ENCODE measurements at regions not wholly inside any gene's neighbourhood (a gene's known extent, or its start where the extent isn't known, plus 50 kb on each side); places are given as distances from the start of the nearest gene placed in this dataset.
"Not testable (repeated sequence)": the region's sequence is repeated elsewhere in the genome, so short reads cannot be mapped to it uniquely, and the experiment has no call there.

- not testable (repeated sequence) for H3K4me3 ChIP-seq (ENCODE audit: low read length); H3K27ac ChIP-seq (ENCODE audit: low read length); H3K9ac ChIP-seq (ENCODE audit: low read length); H3K9me3 ChIP-seq (ENCODE audit: control insufficient read depth, low read depth, low read length); H3K36me3 ChIP-seq (ENCODE audit: control insufficient read depth, low read depth, low read length); H3K4me1 ChIP-seq (ENCODE audit: control insufficient read depth, low read depth, low read length); H3K27me3 ChIP-seq (ENCODE audit: control insufficient read depth, insufficient read depth, low read length)
Measured at GRCh38 chr18:27510036-27510633, 325.0 kb upstream of the CHST9 start.

DNA sequence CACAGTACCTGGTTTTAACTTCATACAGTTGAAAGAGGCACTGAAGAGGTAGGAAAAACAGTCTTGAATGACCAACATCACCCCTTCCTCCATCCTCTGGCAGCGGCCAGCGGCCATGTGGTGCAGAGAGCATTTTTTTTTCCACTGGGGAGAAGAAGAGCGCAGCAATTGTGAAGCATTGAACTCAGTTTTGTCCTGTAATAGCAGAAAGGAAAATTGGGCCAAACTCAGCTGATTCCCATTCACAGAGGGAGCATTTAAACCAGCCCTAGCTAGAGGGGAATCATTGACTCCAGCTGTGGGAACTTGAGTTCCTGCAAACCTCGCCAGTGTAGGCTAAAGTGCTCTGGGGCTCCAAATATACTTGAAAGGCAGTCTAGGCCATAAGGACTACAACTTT lies 316.6 kb upstream of the CHST9 start:
- Histone ChIP-seq H3K27ac (ENCODE audit: low read length) (no peak overlapping the region), H3K4me3 (ENCODE audit: low read length) (no peak overlapping the region), H3K27me3 (ENCODE audit: control insufficient read depth, insufficient read depth, low read length) (no peaks in the 10 kb centered on the region), H3K4me1 (ENCODE audit: control insufficient read depth, low read depth, low read length) (peaks cover 6% of the 10 kb centered on the region), H3K9me3 (ENCODE audit: control insufficient read depth, low read depth, low read length) (no peaks in the 10 kb centered on the region), H3K36me3 (ENCODE audit: control insufficient read depth, low read depth, low read length) (no peaks in the 10 kb centered on the region), H3K9ac (ENCODE audit: low read length) (no peak overlapping the region)

DNA sequence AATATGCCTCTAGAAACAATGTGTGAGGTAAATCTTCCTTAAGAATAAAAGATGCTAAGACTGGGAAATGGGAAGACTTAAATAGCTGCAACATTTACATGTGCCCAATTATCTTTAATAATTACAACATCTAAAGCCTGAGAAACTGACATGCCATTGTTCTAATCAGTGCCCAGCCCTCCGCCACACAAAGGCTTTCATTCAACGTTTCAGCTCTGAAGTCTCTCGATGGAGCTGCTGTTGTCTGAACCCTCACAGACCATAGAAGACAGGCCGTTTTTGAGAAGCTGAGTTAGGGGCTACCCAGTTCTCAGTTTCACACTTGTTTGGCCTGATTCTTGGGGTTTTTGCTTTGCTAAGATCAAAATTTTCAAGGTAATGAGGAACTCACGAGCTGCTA lies 315.4 kb upstream of the CHST9 start:
- no peak overlapping the region for H3K4me3 ChIP-seq (ENCODE audit: low read length)
- H3K4me1 ChIP-seq (ENCODE audit: control insufficient read depth, low read depth, low read length), result peaks cover 6% of the 10 kb centered on the region
- H3K27ac ChIP-seq (ENCODE audit: low read length), result no peak overlapping the region
- no peaks in the 10 kb centered on the region for H3K36me3 ChIP-seq (ENCODE audit: control insufficient read depth, low read depth, low read length)
- no peak overlapping the region for H3K9ac ChIP-seq (ENCODE audit: low read length)
- H3K9me3 ChIP-seq (ENCODE audit: control insufficient read depth, low read depth, low read length), result no peaks in the 10 kb centered on the region
- H3K27me3 ChIP-seq (ENCODE audit: control insufficient read depth, insufficient read depth, low read length), result no peaks in the 10 kb centered on the region

- no peaks in the 10 kb centered on the region for H3K4me1 ChIP-seq (ENCODE audit: control insufficient read depth, low read depth, low read length)
- no peaks in the 10 kb centered on the region for H3K9me3 ChIP-seq (ENCODE audit: control insufficient read depth, low read depth, low read length)
- no peaks in the 10 kb centered on the region for H3K27me3 ChIP-seq (ENCODE audit: control insufficient read depth, insufficient read depth, low read length)
- H3K27ac ChIP-seq (ENCODE audit: low read length), result no peak overlapping the region
- no peaks in the 10 kb centered on the region for H3K36me3 ChIP-seq (ENCODE audit: control insufficient read depth, low read depth, low read length)
- no peak overlapping the region for H3K4me3 ChIP-seq (ENCODE audit: low read length)
- no peak overlapping the region for H3K9ac ChIP-seq (ENCODE audit: low read length)
Measured at GRCh38 chr18:27497246-27497645, 312.1 kb upstream of the CHST9 start.

- Histone ChIP-seq H3K9ac (ENCODE audit: low read length) (no peak overlapping the region), H3K27ac (ENCODE audit: low read length) (no peak overlapping the region), H3K4me1 (ENCODE audit: control insufficient read depth, low read depth, low read length) (peaks cover 9% of the 10 kb centered on the region), H3K9me3 (ENCODE audit: control insufficient read depth, low read depth, low read length) (no peaks in the 10 kb centered on the region), H3K27me3 (ENCODE audit: control insufficient read depth, insufficient read depth, low read length) (no peaks in the 10 kb centered on the region), H3K4me3 (ENCODE audit: low read length) (no peak overlapping the region), H3K36me3 (ENCODE audit: control insufficient read depth, low read depth, low read length) (no peaks in the 10 kb centered on the region)
Measured at GRCh38 chr18:27493182-27493581, 308.1 kb upstream of the CHST9 start.

GRCh38 chr18:27491772-27492171 lies 306.7 kb upstream of the CHST9 start:
- H3K4me3 ChIP-seq (ENCODE audit: low read length), result no peak overlapping the region
- no peaks in the 10 kb centered on the region for H3K9me3 ChIP-seq (ENCODE audit: control insufficient read depth, low read depth, low read length)
- H3K36me3 ChIP-seq (ENCODE audit: control insufficient read depth, low read depth, low read length), result no peaks in the 10 kb centered on the region
- no peak overlapping the region for H3K9ac ChIP-seq (ENCODE audit: low read length)
- H3K4me1 ChIP-seq (ENCODE audit: control insufficient read depth, low read depth, low read length), result peaks cover 9% of the 10 kb centered on the region
- H3K27ac ChIP-seq (ENCODE audit: low read length), result no peak overlapping the region
- H3K27me3 ChIP-seq (ENCODE audit: control insufficient read depth, insufficient read depth, low read length), result no peaks in the 10 kb centered on the region

DNA sequence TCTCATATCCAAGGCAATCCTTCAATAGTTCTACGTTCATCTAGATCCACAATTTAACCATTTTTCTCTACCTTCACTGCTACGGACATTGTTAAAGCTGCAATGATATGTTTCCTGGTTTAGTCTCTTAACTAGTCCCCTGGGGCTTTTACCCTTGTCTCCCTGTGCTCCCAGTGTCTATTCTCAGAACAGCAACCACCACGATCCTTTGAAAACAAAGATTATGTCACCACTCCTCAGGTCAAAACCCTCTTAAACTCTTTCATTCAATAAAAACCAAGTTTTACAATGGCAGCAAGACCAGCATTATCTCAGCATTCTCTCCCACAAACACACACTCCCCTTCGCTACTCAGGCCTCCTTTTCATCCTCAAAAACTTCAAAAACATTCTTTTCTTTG lies 298.2 kb upstream of the CHST9 start:
- H3K27me3 ChIP-seq (ENCODE audit: control insufficient read depth, insufficient read depth, low read length), result no peaks in the 10 kb centered on the region
- no peaks in the 10 kb centered on the region for H3K36me3 ChIP-seq (ENCODE audit: control insufficient read depth, low read depth, low read length)
- peaks cover 16% of the 10 kb centered on the region for H3K4me1 ChIP-seq (ENCODE audit: control insufficient read depth, low read depth, low read length)
- H3K9ac ChIP-seq (ENCODE audit: low read length), result no peak overlapping the region
- no peak overlapping the region for H3K27ac ChIP-seq (ENCODE audit: low read length)
- H3K4me3 ChIP-seq (ENCODE audit: low read length), result no peak overlapping the region
- no peaks in the 10 kb centered on the region for H3K9me3 ChIP-seq (ENCODE audit: control insufficient read depth, low read depth, low read length)

DNA sequence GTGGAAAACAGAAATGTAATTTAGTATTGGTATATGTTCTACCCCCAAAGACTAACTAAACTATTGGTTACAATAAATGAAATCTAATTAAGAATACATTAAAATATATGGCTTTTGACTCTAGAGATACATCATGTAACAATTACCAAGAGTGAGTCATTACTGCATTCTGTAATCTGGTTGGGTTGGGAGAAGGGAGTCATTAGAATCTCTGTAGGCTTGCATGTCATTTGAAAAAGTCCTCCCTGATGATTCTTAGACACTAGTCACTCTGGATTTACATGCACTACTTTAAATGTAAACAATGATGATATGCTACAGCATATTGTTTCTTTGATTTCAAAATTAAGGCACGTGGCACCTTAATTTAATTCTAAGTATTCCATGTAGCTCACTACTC lies 293.4 kb upstream of the CHST9 start:
- Histone ChIP-seq H3K9me3 (ENCODE audit: control insufficient read depth, low read depth, low read length) (no peaks in the 10 kb centered on the region), H3K4me3 (ENCODE audit: low read length) (no peak overlapping the region), H3K27ac (ENCODE audit: low read length) (no peak overlapping the region), H3K9ac (ENCODE audit: low read length) (no peak overlapping the region), H3K36me3 (ENCODE audit: control insufficient read depth, low read depth, low read length) (no peaks in the 10 kb centered on the region), H3K27me3 (ENCODE audit: control insufficient read depth, insufficient read depth, low read length) (no peaks in the 10 kb centered on the region), H3K4me1 (ENCODE audit: control insufficient read depth, low read depth, low read length) (peaks cover 17% of the 10 kb centered on the region)

GRCh38 chr18:27473318-27473717 lies 288.2 kb upstream of the CHST9 start:
- H3K9ac ChIP-seq (ENCODE audit: low read length), result no peak overlapping the region
- H3K4me3 ChIP-seq (ENCODE audit: low read length), result no peak overlapping the region
- no peaks in the 10 kb centered on the region for H3K27me3 ChIP-seq (ENCODE audit: control insufficient read depth, insufficient read depth, low read length)
- H3K27ac ChIP-seq (ENCODE audit: low read length), result no peak overlapping the region
- no peaks in the 10 kb centered on the region for H3K36me3 ChIP-seq (ENCODE audit: control insufficient read depth, low read depth, low read length)
- peaks cover 3% of the 10 kb centered on the region for H3K4me1 ChIP-seq (ENCODE audit: control insufficient read depth, low read depth, low read length)
- H3K9me3 ChIP-seq (ENCODE audit: control insufficient read depth, low read depth, low read length), result no peaks in the 10 kb centered on the region

- H3K9ac ChIP-seq (ENCODE audit: low read length), result no peak overlapping the region
- no peaks in the 10 kb centered on the region for H3K36me3 ChIP-seq (ENCODE audit: control insufficient read depth, low read depth, low read length)
- no peak overlapping the region for H3K27ac ChIP-seq (ENCODE audit: low read length)
- H3K9me3 ChIP-seq (ENCODE audit: control insufficient read depth, low read depth, low read length), result no peaks in the 10 kb centered on the region
- no peaks in the 10 kb centered on the region for H3K27me3 ChIP-seq (ENCODE audit: control insufficient read depth, insufficient read depth, low read length)
- peaks cover 4% of the 10 kb centered on the region for H3K4me1 ChIP-seq (ENCODE audit: control insufficient read depth, low read depth, low read length)
- H3K4me3 ChIP-seq (ENCODE audit: low read length), result no peak overlapping the region
Measured at GRCh38 chr18:27467073-27467472, 282.0 kb upstream of the CHST9 start.

DNA sequence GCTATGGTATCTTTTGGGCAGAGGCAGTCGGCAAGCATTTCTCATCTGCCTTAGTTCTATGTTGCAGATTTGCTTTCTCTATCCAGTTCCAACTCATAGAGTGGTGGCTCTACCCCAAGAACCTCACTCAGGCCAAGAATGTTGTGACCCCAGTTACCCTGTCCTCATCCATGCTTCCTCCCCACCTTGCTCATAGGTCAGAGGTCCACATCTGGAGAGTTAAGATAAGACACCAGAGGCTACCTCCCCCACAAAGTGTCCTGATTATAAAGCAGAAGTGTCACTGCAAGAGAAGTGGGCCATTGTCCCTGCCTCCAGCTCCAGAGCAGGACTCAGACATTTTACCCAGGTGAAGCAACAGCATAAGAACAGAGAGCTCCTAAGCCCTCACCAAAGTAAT lies 276.8 kb upstream of the CHST9 start:
- no peaks in the 10 kb centered on the region for H3K27me3 ChIP-seq (ENCODE audit: control insufficient read depth, insufficient read depth, low read length)
- H3K27ac ChIP-seq (ENCODE audit: low read length), result no peak overlapping the region
- no peak overlapping the region for H3K4me3 ChIP-seq (ENCODE audit: low read length)
- no peaks in the 10 kb centered on the region for H3K9me3 ChIP-seq (ENCODE audit: control insufficient read depth, low read depth, low read length)
- peaks cover 4% of the 10 kb centered on the region for H3K4me1 ChIP-seq (ENCODE audit: control insufficient read depth, low read depth, low read length)
- no peaks in the 10 kb centered on the region for H3K36me3 ChIP-seq (ENCODE audit: control insufficient read depth, low read depth, low read length)
- H3K9ac ChIP-seq (ENCODE audit: low read length), result no peak overlapping the region

- peaks cover 7% of the 10 kb centered on the region for H3K9me3 ChIP-seq (ENCODE audit: control insufficient read depth, low read depth, low read length)
- no peak overlapping the region for H3K27ac ChIP-seq (ENCODE audit: low read length)
- H3K36me3 ChIP-seq (ENCODE audit: control insufficient read depth, low read depth, low read length), result no peaks in the 10 kb centered on the region
- H3K9ac ChIP-seq (ENCODE audit: low read length), result no peak overlapping the region
- no peak overlapping the region for H3K4me3 ChIP-seq (ENCODE audit: low read length)
- H3K27me3 ChIP-seq (ENCODE audit: control insufficient read depth, insufficient read depth, low read length), result no peaks in the 10 kb centered on the region
- H3K4me1 ChIP-seq (ENCODE audit: control insufficient read depth, low read depth, low read length), result peaks cover 7% of the 10 kb centered on the region
Measured at GRCh38 chr18:27449104-27449503, 264.0 kb upstream of the CHST9 start.

All from iPS-18a (cell line).